Activated CD8-positive, alpha-beta memory T cell treated with anti-CD3 and anti-CD28 coated beads, Interleukin-2, amount 50 U/mL, for 1 hour (primary cell): ENCODE measurements at regions not wholly inside any gene's neighbourhood (a gene's known extent, or its start where the extent isn't known, plus 50 kb on each side); places are given as distances from the start of the nearest gene placed in this dataset.
"Not testable (repeated sequence)": the region's sequence is repeated elsewhere in the genome, so short reads cannot be mapped to it uniquely, and the experiment has no call there.

Experiments
- DNase-seq: peaks from one replicate; pipeline ENCODE4 v3.0.0-alpha.2; 2020; ENCODE audit errors: extremely low read depth

DNA sequence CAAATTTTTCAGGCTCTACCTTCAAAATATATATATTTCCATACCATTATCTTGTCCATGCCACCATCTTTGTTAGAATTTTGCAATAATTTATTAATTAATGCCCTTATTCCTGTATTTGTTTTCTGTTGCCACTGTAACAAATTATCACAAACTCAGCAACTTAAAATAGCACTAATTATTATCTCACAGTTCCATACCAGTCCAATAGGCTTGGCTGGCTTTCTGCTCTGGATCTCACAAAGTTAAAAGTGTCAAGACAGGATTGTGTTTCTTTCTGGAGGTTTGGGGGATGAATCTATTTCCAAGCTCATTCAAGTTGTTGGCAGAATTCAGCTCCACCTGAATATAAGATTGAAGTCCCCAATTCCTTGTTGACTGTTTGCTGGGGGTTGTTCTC is 58.6 kb upstream of the SLC38A4 start:
- DNase-seq: no peak

DNA sequence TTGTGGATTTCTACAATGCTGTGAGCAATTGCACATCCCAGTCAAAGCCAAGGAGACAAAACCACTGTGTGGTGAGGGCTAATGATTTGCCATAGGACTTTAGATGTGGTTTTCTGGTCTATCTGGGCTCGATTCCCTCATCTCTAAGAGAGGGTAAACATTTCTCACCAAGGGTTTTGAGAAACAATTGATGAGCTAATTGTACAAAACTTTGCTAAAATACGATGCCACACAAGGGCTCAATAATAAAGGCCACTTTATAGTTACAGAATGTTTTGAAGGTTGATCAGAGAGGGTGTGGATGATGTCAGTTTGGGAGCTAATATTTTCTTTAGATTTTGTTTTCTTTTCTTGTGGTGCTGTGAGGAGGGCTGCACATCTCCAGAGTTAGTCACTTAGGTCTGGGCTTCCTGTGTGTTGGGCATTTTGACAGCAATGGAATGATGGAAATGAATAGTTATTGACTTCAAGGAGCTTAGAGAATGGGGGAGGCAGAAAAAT is 60.8 kb upstream of the SLC38A4 start:
- no peak for DNase-seq

DNA sequence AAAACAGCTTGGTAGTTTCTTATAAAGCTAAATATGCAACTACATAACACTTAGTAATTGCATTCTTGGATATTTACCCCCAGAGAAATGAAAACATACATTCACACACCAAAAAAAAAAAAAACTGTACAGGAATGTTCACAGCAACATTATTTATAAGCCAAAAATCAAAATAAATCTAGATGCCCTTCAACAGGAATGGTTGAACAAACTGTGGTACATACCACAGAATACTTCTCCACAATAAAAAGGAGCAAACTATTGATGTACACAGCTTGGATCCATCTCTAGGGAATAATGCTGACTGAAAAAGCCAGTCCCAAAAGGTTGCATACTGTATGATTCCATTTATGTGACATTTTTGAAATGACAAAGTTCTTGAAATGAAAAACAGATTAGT is 62.1 kb upstream of the SLC38A4 start:
- DNase-seq: no peak

DNA sequence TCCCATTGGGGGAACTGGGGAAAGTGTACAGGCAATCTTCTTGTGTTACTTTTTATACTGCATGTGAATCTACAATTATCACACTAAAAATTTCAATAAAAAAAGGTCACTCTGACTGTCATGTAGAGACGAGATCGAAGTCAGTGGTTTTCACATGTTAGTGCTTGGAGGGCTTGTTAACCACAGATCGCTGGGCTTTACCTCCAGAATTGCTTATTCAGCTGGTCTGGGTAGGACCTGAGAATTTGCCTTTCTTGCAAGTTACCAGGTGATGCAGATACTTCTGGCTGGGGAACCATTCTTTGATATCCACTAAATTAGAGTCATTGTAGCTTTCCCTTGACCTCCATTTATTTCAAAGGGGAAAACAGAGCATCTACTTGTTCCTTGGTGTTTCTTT is 62.8 kb upstream of the SLC38A4 start:
- no peak for DNase-seq

DNA sequence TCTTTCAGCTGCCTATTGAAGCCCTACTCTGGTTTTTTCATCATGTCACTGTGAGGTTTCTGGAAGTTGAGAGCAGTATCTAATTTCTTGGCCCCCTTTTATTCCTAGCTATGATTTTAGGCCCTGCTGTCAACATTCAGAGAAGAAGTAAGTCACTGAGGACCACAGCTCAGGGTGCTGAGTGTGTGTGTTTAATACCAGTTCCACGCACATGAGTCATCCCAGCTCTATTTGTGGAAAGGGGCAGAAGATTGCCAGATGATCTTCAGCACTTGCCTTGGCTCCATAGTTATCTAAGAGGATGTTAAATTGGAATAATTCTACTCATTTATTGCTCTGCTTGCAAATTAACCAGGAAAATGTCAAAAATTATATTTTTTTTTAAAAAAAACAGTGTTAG is 65.5 kb upstream of the SLC38A4 start:
- no peak for DNase-seq

DNA sequence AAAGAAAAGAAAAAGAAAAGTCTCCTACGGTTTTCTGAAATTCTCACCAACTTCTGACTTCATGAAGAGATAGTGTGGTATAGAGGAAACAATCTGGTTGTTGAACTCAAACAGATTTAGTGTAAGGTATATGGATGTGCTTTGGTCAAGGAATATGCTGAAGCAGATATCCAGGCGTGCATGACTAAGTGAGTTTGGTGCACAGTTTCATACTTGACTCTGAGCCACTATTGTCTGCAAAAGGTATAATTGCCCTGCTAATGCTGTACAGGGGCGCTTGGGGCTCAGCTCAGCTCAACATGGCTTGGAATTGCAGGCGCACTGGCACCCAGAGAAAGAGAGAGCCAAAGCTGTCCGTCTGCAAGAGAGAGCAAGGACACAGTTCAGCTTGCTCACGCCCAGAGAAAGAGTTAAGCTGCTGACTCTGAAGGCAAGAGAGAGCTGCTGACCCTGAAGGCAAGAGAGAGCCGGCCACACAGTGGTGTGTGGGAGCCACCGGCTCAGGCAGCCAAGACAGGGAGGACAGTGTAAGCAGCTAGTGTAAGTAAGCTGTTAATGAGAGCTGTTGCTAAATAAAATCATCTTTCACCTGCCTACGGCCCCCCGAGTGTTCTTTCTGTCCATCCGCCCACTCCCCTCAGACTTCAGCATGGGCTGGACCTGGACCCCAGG is 66.4 kb upstream of the SLC38A4 start:
- no peak for DNase-seq

DNA sequence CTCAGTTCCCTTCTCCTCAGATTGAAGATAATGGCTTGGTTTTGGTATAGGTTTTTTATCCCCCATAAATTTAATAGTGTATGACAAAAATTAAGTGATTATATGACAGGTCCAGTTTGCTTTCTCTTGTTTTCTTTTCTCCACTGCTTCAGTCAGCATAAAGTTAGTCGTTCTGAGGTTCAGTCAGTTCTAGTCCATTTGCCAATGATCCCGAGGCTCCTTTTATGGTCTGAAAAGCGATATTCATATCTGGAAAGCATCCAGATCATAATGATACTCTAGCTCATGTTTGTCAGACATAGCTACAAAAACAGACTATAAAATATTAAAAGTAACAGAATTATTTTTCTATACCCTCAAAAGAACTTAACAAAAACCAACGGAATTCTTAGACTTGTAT is 67.1 kb upstream of the SLC38A4 start:
- no peak for DNase-seq

DNA sequence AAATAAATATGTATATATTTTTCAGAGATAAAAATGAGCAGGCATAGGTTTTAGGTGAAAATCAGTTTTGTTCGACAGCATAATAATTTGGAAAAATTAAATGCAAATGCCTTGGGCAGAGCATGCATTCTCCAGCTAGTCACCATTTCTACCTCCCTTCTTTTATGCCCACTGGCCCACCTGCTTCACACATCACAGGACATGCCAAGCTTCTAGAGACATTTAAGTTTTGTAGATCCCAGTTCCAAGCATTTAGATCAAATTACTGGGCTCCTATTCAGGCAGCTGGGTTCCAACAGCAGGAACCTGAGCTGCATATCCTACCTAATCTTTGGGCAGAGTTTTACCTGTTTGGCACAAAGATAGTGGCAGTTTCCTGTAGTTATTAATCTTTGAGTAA is 67.6 kb upstream of the SLC38A4 start:
- no peak for DNase-seq

DNA sequence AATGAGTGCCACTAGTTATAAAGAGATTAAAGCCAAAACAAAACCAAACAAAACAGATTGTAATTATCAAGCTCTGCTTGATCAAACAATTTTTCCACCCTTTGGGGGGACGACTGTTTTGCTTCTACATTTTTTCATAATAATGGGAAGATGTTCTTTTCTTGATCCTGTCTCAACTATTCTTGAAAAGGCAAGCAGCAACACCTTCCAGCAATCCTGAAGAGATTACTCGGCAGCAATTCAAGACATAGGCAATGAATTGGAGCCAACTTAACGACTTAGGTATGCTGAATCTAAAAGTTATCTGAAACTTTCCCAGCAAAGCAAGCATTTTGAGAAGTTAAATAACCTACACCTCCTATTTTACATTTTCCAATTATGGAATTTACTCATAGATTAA is 69.9 kb upstream of the SLC38A4 start:
- no peak for DNase-seq

DNA sequence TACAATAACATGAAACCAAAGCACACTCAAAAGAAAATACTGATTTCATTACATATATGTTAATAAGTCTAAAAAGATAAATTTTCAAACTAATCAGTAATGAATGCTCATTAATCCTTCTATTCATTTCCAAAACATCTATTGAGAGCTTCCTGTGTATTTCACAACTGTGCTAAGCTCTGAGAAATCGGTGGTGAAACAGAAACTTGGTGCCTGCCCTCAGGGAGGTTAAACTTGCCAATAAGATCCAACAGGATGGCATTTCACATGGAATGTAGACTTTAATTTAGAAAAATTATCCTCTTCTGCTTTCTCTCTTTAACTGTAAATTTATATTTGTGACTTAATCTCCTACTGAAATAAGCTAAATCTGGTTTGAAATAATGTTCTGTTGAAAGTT is 70.9 kb upstream of the SLC38A4 start:
- no peak for DNase-seq

DNA sequence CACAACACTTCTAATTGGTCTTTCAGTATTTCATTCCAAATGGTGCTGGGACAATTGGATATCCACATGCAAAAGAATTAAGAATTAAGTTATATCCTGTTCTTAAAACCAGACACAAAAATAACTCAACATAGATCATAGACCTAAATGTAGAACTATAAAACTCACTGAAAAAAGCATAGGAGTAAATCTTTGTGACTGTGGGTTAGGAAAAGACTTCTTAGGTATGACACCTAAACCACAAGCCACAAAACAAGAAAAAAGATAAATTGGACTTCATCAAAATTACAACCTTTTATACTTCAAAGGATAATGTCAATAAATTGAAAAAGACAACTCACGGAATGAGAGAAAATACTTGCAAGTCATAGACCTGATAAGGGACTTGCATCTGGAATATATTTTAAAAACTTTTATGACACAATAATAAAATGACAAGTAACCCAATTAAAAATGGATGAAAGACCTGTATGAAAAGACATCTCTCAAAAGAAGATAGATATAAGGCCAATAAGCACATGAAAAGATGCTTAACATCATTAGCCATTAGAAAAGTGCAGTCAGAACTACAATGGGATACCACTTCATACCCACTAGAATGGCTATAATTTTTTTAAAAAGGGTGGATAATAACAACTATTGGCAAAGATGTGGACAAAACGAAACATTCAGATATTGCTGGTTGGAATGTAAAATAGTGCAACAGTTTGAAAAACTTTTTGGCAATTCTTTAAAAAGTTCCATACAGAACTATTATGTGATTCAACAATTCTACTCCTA is 72.5 kb upstream of the SLC38A4 start:
- no peak for DNase-seq

DNA sequence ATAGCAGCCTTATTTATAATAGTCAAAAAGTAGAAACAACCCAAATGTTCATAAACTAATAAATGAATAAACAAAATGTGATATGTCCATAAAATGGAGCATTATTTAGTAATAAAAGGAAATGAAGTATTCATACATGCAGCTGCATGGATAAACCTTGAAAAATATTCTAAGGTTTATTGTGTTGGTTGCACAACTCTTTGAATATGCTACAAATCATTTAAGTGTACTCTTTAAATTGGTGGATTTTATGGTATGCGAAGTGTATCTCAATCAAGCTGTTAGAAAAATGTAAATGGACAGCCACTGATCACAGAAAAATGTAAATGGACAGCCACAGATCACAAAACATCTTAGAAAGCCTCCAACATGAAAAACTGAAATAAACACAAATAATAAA is 73.2 kb upstream of the SLC38A4 start:
- DNase-seq: no peak

DNA sequence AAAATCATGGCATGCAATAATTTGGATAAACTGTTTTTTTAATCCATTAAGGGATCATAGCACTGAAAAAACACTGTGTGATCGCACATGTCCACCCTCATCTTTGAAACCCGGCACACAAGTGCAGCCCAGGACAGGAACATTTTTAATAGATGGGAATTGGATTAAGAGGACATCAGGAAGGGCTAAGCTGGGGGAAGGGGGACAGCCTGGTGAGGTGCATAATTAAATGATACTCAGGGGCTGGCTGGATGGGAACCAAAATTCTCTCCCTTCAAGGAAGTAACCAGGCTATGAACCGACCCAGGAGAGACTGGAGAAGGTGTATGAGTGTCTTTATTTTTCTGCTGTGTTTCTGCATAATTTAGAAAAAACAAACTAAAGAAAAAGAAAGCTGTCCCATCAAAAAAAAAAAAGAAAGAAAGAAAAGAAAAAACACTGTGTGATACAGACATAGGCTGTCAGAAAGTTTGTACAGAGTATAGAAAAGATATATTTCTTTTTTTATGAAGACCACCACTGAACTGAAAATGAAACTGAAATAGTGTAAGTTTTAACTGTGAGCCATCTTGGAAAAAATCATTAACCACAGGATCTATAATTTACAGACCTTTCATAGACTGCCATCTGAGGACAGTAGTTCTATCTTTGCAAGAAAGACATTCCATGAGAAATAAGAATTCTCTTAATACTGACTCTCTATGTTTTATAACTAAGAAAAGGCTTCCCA is 75.1 kb upstream of the SLC38A4 start:
- no peak for DNase-seq

DNA sequence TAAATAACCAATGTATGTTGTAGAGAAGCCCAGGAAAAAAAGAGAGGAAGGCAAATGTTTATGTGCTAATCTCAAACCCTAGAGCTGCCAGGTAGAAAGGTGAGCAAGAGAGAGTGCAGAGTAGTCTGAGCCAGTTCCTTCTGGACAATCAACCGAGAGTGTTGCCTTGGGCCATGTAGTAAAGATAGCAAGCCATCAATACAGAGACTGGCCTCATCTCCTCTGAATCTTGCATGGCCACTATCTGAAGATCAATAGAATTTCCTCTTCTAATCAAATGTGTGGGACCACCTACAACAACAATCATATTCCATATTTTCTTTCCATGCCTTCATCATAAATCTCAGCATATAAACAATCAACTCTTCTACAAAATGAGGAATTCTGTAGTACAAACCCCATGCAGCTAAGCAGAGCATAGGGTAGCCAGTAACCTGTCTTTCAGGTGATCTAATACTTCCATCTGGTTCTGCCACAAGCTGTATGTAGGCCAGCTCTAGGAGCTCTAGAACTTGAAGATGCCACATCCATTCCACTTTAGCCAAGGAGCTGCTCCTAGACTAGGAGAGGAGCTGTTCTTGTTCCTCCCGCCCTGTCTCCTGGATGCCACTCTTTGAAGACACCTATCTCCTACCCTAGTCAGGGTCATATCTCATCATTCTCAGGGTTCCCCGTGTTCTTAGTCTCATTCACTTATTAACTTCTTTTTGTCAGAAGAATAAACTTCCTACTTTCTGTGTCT is 75.8 kb upstream of the SLC38A4 start:
- DNase-seq: no peak

DNA sequence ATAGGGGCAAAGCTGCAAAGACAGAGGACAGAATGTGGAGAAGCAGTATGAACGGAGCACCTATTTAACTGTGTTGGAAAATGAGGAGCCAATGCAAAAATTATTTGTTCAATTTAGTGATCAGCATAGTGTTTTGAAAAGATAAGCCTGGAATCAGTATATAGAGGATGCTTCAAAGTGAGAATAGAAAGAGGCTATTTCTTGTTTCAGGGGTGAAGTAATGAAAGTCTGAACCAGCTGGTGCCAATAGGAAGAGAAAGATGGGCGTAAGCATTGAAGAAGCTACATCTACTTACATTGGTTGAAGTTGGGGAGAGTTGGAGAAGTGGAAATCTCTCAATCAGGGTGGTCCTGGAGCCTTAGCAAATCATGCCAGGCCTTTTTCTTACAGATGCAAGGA is 77.3 kb upstream of the SLC38A4 start:
- DNase-seq: no peak

DNA sequence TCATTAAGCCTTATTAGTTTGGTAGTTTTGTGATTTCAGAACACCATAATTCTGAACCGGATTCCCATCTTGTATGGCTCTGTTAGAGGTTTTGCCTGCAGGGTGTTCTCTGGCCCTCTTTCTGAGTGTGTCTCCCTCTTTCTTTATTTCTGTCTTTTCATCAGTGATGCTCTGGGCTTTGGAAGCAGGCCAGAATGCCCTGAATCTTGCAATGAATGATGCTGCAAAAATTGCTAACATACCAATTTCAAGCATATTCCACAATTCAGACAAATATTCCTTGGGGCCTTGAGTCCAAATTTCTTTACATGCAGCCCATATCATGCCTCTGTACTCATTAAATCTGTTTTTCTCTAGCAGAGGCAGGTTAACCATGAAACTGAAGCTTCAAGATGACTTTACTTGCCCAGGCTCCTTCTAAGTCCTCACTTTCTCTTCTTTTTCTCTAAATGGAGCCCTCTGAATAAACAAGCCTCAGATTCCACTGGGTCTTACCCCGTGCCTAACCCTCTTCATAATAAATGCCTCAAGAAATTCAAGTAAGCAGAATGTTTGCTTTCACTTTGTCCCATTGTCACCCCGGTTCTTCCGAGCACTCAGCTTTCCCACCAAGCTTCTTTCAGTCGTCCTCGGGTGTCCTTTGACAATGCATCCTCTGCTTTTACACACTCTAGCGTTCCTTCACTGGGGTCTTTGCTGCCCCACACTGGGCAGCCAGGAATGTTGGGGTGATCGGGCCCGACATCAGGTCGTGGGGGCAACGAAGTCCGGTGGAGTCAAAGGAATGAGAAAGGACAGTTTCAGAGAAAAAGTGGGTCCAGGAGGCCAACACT is 78.8 kb upstream of the SLC38A4 start:
- no peak for DNase-seq

DNA sequence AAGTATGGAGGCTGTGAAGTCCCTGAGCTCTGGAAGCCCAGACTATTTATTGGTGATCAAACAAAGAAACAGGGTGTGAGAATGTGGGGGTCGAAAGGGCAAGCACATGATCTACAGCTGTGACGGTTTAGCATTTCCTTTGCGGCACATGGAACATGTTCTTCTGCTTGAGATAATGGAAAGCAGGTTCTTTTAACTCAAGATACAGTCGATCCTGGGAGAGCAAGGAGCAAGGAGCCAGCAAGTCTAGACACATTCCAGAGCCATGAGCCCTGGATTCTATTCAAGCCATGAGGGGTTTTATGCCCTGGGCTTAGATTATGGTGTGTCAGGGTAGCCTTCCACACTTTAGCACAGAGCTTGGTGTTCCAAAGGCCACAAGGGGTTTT is 79.4 kb upstream of the SLC38A4 start:
- DNase-seq: not testable (repeated sequence)

DNA sequence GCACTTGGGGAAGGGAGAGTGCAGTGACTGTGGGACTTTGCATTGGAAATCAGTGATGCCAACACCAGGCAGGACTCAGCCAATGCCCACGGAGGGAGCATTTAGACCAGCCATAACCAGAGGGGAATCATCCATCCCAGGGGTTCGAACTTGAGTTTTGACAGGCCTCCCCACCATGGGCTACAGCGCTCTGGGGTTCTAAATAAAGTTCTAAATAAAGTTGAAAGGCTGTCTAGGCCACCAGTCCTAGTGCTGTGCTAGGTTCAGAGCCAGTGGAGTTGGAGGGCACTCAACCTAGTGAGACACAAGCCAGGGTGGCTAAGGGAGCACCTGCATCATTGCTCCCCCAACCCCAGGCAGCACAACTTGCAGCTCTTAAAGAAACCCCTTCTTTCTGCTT is 82.0 kb upstream of the SLC38A4 start:
- DNase-seq: no peak

DNA sequence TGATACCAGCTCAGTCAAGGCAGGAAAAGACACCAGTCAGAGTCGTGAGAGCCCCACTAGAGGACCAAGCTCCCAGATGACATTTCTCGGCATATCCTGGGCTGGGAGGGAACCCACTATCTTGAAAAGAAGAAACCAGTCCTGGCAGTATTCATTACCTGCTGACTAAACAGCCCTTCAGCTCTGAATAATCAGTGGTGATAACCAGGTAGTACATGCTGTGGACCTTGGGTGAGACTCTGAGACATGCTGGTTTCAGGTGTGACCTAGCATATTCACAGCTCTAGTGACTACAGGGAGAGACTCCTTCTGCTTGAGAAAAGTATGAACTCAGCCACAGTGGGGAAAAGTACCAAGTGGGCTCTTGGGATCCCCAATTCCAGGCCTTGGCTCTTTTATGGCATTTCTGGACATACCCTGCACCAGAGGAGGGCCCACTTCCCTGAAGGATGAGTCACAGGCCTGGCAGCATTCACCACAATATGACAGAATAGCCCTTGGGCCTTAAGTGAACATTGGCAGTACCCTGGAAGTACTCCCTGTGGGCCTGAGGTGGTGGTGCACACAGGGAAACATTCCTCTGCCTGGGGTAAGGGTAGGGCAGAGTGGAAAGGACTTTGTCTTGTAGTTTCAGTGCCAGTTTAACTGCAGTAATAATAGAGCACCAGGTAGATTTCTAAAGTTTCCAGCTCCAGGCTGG is 82.6 kb upstream of the SLC38A4 start:
- DNase-seq: no peak

DNA sequence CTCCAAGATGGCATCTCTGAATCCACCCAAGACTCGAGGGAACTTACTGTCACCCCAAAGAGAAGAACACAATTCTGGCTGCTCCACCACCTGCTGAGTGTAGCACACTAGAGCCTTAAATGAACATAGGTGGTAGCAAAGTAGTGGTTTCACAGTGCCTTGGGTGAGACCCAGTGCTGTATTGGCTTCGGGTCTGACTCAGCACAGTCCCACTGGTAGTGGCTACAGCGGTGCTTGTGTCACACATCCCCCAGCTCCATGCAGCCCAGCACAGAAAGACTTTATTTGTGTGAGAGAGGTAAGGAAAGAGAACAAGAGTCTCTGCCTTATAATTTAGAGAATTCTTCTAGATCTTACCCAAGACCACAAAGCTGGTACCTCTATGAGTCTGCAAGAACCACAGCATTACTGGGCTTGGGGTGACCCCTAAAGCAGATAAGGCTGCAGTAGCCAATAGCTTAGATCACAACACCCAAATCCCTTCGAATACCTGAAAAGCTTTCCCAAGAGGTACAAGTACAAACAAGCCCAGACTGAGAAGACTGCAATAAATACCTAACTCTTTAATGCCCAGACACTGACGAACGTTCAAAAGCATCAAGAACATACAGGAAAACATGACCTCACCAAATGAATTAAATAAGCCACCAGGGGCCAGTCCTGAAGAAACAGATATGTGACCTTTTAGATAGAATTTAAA is 83.3 kb upstream of the SLC38A4 start:
- DNase-seq: no peak
